GM19351 (cell line): ENCODE measurements at regions not wholly inside any gene's neighbourhood (a gene's known extent, or its start where the extent isn't known, plus 50 kb on each side); places are given as distances from the start of the nearest gene placed in this dataset.

ENCODE experiments used
- ATAC-seq: cut with Tn5 transposase; IDR thresholded peaks from one replicate; pipeline ENCODE4 v1.9.1; 2021; ENCODE audit warnings: mild to moderate bottlenecking, moderate library complexity; ENCODE audit not compliant: unreplicated experiment

GRCh38 chr18:68623342-68623741 is 91.6 kb downstream of the TMX3 start:
- peak; percentile 82 for ATAC-seq

DNA sequence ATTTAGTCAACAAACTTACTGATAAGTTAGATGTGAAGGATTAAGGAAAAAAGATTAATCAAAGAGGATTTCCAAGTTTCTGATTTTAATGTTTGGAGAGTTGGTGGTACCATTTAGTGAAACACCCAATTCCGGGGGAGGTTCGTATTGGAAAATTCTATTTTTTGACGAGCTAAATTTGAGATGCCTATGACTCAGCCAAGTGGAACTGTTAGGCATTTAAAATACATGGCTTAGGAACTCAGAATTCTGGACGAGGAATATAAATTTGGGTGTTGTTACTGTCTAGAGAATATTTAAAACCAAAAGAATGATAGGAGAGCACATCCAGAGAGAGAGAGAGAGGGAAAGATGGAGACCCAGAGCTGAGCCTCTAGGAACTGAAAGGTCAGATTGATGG is 103.6 kb downstream of the TMX3 start:
- no peak for ATAC-seq

GRCh38 chr18:68608851-68609490 is 105.9 kb downstream of the TMX3 start:
- ATAC-seq = no peak

- ATAC-seq = no peak
Observed at GRCh38 chr18:68607852-68608251, 107.1 kb downstream of the TMX3 start.

GRCh38 chr18:68604256-68604655 is 110.7 kb downstream of the TMX3 start:
- ATAC-seq = no peak

GRCh38 chr18:68596016-68596415 is 118.9 kb downstream of the TMX3 start:
- no peak for ATAC-seq

- ATAC-seq = no peak
Observed at GRCh38 chr18:68588169-68588568, 126.7 kb downstream of the TMX3 start.

- no peak for ATAC-seq
Observed at GRCh38 chr18:68583685-68584084, 131.2 kb downstream of the TMX3 start.

DNA sequence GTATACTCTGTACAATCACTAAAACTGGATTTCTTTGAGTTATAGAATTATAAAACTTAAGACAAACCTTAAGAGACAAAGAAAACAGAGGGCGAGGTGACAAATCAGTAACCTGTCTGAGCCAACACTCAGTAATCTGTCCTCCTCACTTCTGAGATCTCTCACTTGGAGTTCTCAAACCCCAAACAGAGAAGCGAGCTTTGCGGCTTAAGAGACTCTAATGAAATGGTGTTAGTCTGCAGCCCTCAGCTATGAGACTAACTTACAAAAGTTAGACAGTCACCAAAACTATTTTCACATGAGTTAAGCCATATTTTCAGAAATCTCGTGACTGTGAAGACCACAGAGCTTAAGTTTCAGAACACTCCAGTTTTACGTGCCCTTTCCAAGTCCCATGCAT is 140.6 kb downstream of the TMX3 start:
- no peak for ATAC-seq

GRCh38 chr18:68569936-68570335 is 145.0 kb downstream of the TMX3 start:
- no peak for ATAC-seq

DNA sequence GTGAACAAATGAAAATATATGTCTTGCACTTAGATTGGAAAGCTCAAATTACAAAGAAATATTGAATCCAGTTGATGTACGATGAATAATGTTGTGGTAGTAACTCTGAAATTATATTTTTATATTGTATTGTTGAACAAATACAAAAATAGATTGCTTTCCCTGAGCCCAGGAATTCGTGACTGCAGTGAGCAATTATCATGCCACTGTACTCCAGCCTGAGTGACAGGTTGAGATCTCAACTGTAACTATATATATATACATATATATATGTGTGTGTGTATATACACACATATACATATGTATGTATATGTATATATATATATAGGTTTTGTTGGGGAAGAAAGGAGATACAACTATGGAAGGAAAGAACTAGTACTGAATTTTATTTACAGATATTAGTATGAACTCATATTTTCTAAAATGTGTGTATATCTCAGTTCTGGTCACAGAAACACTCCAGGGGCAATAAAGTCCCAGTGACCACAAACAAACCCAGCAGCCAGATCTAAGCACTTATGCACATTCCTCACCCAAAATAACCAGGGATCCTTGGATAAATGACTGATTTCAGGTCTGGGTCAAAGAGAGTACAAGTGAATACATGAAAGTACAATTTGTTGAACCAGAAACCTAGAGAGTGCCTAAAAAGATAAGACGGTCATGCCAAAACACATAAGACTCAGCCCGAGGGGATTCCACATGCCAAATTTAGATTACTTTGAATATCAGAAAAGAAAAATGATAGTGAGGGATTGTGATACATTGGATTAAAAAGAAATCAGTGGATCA is 146.3 kb downstream of the TMX3 start:
- no peak for ATAC-seq

- no peak for ATAC-seq
Observed at GRCh38 chr18:68566991-68567390, 147.9 kb downstream of the TMX3 start.

- ATAC-seq = no peak
Observed at GRCh38 chr18:68564961-68565360, 149.9 kb downstream of the TMX3 start.

GRCh38 chr18:68564351-68564750 is 150.6 kb downstream of the TMX3 start:
- no peak for ATAC-seq

DNA sequence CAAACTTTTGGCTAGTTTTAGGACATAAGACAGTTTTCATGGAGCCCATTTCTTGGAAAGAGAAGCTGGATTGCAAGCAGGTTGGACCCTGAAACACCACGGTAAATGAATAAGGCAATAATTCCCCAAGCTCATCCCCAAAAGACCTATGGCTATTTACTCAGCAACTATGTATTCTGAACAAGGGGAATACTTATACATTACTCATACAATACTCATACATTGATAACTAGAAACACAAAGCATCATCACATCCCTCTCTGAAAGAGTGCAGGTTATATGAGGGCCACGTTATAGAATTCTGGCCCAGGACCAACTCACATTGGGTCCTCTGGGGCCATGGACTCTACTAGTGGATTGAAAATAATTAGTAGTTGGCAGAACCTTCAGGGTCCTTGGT is 154.8 kb downstream of the TMX3 start:
- no peak for ATAC-seq

- no peak for ATAC-seq
Observed at GRCh38 chr18:68557183-68557582, 157.7 kb downstream of the TMX3 start.

DNA sequence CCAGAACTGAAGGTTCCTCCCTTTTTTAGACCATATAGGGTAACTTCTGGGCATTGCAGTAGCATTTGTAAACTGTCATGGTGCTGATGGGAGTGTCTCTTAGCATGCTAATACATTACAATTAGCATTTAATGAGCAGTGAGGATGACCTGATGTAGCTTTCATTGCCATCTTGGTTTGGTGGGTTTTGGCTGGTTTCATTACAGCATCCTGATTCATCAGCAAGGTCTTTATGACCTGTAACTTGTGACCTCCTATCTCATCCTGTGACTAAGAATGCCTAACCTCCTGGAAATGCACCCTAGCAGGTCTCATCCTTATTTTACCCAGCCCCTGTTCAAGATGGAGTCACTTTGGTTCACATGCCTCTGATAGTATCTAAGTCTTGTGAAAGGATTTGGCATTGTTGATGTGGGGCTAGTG is 159.0 kb downstream of the TMX3 start:
- no peak for ATAC-seq

DNA sequence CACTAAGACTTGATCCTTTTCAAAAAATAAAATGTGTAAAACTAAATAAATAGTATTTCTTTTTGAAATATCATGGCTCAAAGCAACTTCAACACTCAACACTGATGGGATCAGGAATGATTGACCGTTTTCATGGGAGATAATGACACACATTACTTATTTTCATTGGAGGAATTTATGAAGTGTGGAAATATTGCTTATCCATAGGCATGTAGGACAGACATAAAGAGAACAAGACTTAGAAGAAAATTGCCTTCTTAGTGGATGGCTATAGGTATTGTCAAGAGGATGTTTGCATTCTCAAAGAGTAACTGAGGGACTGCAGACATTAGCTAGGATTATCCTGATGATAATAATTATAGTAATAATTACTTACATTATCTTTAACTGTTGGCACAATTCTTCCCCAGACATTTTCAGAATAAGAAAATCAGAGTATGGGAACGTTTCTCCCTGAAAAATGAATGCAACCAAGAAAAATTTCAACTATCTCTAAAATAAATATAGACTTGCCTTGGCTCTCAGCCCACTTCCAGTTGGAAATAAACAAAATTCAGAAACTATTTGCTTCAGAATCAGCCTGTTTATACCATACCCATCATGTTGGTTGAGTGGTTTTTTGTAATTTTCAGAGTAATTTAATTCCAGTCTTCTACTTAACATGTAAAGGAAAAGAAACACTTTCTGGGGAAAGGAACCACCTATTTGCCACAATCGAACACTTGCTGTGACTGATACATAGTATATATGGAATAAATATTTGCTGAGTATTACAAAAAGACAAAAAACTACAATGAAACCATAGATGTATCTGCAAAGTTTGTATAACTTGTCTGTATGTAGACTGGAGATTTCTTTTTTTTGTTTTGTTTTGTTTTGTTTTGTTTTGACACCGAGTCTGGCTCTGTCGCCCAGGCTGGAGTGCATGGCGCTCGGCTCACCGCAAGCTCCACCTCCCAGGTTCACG is 165.7 kb downstream of the TMX3 start:
- no peak for ATAC-seq

GRCh38 chr18:68543344-68543743 is 171.6 kb downstream of the TMX3 start:
- ATAC-seq = no peak

DNA sequence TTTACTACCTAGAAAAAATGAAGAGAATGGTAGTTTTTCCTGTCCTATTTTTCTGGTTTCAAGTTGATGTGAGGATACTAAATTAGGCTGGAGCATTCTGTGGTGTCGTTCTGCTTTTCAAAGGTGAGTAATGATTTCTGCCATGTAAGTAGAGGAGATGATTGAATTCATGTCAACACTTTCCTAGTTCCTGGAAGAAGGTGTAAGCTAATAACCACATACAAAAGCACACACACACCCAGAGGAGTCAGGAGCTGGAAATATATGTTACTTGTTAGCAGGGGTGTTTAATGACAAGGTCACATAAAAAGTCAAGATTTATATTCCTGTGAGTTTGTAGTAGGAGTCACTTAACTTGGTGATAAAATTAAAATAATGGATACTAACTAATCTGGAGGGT is 172.1 kb downstream of the TMX3 start:
- no peak for ATAC-seq

- ATAC-seq = no peak
Observed at GRCh38 chr18:68533641-68534040, 181.3 kb downstream of the TMX3 start.
